ENCODE measurements at regions not wholly inside any gene's neighbourhood (a gene's known extent, or its start where the extent isn't known, plus 50 kb on each side); places are given as distances from the start of the nearest gene placed in this dataset.

GRCh38 chr21:27426196-27426595, 459.3 kb upstream of the ADAMTS5 start:
- ChIA-PET POLR2A (no interaction called here), CTCF (no interaction called here)
- DNase-seq (no peak), ATAC-seq (no peak)
- Histone ChIP-seq H3K9me3 (ENCODE audit: control insufficient read depth in 2 of 3, low read length in 3 of 3) (no peaks in the 10 kb centered on the region), H3K4me3 (ENCODE audit: low read length) (no peak overlapping the region), H3K36me3 (ENCODE audit: control insufficient read depth in 2 of 3, insufficient read depth in 3 of 3, low read length in 3 of 3) (no peaks in the 10 kb centered on the region), H3K27me3 (ENCODE audit: control insufficient read depth in 2 of 2, insufficient read depth in 2 of 2, low read length in 2 of 2) (no peaks in the 10 kb centered on the region), H3K4me1 (ENCODE audit: control insufficient read depth in 2 of 2, insufficient read depth in 2 of 2, low read length in 2 of 2) (no peaks in the 10 kb centered on the region), H3K27ac (ENCODE audit: low read depth, low read length) (no peak overlapping the region)
- Mint-ChIP-seq H3K27me3 (no peaks in the 10 kb centered on the region), H3K36me3 (no peaks in the 10 kb centered on the region), H3K9me3 (peaks cover 0 to 24% (median 4%) of the 10 kb centered on the region in 11 donors), H3K27ac (no peak overlapping the region), H3K4me3 (no peak overlapping the region), H3K4me1 (no peaks in the 10 kb centered on the region)
- intact Hi-C loops (cut with micrococcal nuclease), result no loop called here

GRCh38 chr21:27425574-27425973, 458.7 kb upstream of the ADAMTS5 start:
- DNase-seq (no peak), ATAC-seq (no peak)
- no peaks in the 10 kb centered on the region for H3K4me1 Mint-ChIP-seq
- Histone ChIP-seq H3K4me3 (ENCODE audit: low read length) (no peak overlapping the region), H3K27ac (ENCODE audit: low read depth, low read length) (no peak overlapping the region), H3K4me1 (ENCODE audit: control insufficient read depth in 2 of 2, insufficient read depth in 2 of 2, low read length in 2 of 2) (no peaks in the 10 kb centered on the region), H3K27me3 (ENCODE audit: control insufficient read depth in 2 of 2, insufficient read depth in 2 of 2, low read length in 2 of 2) (no peaks in the 10 kb centered on the region), H3K9me3 (ENCODE audit: control insufficient read depth in 2 of 3, low read length in 3 of 3) (no peaks in the 10 kb centered on the region), H3K36me3 (ENCODE audit: control insufficient read depth in 2 of 3, insufficient read depth in 3 of 3, low read length in 3 of 3) (no peaks in the 10 kb centered on the region)
- no peak overlapping the region for H3K4me3 Mint-ChIP-seq
- POLR2A ChIA-PET, result no interaction called here
- H3K27me3 Mint-ChIP-seq, result no peaks in the 10 kb centered on the region
- peaks cover 0 to 17% (median 3%) of the 10 kb centered on the region in 11 donors for H3K9me3 Mint-ChIP-seq
- CTCF ChIA-PET, result no interaction called here
- no peaks in the 10 kb centered on the region for H3K36me3 Mint-ChIP-seq
- intact Hi-C loops (cut with micrococcal nuclease), result no loop called here
- H3K27ac Mint-ChIP-seq, result peak overlapping the region in 1 of 9 donors; percentile 15

GRCh38 chr21:27425172-27425571, 458.3 kb upstream of the ADAMTS5 start:
- H3K27me3 Mint-ChIP-seq, result no peaks in the 10 kb centered on the region
- H3K4me3 Mint-ChIP-seq, result no peak overlapping the region
- H3K27me3 ChIP-seq (ENCODE audit: control insufficient read depth in 2 of 2, insufficient read depth in 2 of 2, low read length in 2 of 2), result no peaks in the 10 kb centered on the region
- peak overlapping the region in 1 of 9 donors; percentile 15 for H3K27ac Mint-ChIP-seq
- no peak overlapping the region for H3K4me3 ChIP-seq (ENCODE audit: low read length)
- POLR2A ChIA-PET, result no interaction called here
- ATAC-seq (no peak), DNase-seq (no peak)
- CTCF ChIA-PET, result no interaction called here
- H3K4me1 ChIP-seq (ENCODE audit: control insufficient read depth in 2 of 2, insufficient read depth in 2 of 2, low read length in 2 of 2), result no peaks in the 10 kb centered on the region
- H3K36me3 Mint-ChIP-seq, result no peaks in the 10 kb centered on the region
- no peaks in the 10 kb centered on the region for H3K4me1 Mint-ChIP-seq
- intact Hi-C loops (cut with micrococcal nuclease), result no loop called here
- no peaks in the 10 kb centered on the region for H3K9me3 ChIP-seq (ENCODE audit: control insufficient read depth in 2 of 3, low read length in 3 of 3)
- H3K27ac ChIP-seq (ENCODE audit: low read depth, low read length), result no peak overlapping the region
- no peaks in the 10 kb centered on the region for H3K36me3 ChIP-seq (ENCODE audit: control insufficient read depth in 2 of 3, insufficient read depth in 3 of 3, low read length in 3 of 3)
- peaks cover 0 to 16% (median 3%) of the 10 kb centered on the region in 11 donors for H3K9me3 Mint-ChIP-seq

- Mint-ChIP-seq H3K9me3 (peaks cover 0 to 16% (median 3%) of the 10 kb centered on the region in 11 donors), H3K4me1 (no peaks in the 10 kb centered on the region), H3K27me3 (no peaks in the 10 kb centered on the region), H3K4me3 (no peak overlapping the region), H3K27ac (no peak overlapping the region), H3K36me3 (no peaks in the 10 kb centered on the region)
- Histone ChIP-seq H3K4me1 (ENCODE audit: control insufficient read depth in 2 of 2, insufficient read depth in 2 of 2, low read length in 2 of 2) (no peaks in the 10 kb centered on the region), H3K36me3 (ENCODE audit: control insufficient read depth in 2 of 3, insufficient read depth in 3 of 3, low read length in 3 of 3) (no peaks in the 10 kb centered on the region), H3K4me3 (ENCODE audit: low read length) (no peak overlapping the region), H3K9me3 (ENCODE audit: control insufficient read depth in 2 of 3, low read length in 3 of 3) (no peaks in the 10 kb centered on the region), H3K27ac (ENCODE audit: low read depth, low read length) (no peak overlapping the region), H3K27me3 (ENCODE audit: control insufficient read depth in 2 of 2, insufficient read depth in 2 of 2, low read length in 2 of 2) (no peaks in the 10 kb centered on the region)
- ATAC-seq (no peak), DNase-seq (no peak)
- ChIA-PET POLR2A (no interaction called here), CTCF (no interaction called here)
- intact Hi-C loops (cut with micrococcal nuclease), result no loop called here
Observed at GRCh38 chr21:27424601-27425000, 457.7 kb upstream of the ADAMTS5 start.

GRCh38 chr21:27423906-27424595, 457.2 kb upstream of the ADAMTS5 start:
- Histone ChIP-seq H3K9me3 (ENCODE audit: control insufficient read depth in 2 of 3, low read length in 3 of 3) (no peaks in the 10 kb centered on the region), H3K27ac (ENCODE audit: low read depth, low read length) (no peak overlapping the region), H3K4me1 (ENCODE audit: control insufficient read depth in 2 of 2, insufficient read depth in 2 of 2, low read length in 2 of 2) (no peaks in the 10 kb centered on the region), H3K4me3 (ENCODE audit: low read length) (no peak overlapping the region), H3K27me3 (ENCODE audit: control insufficient read depth in 2 of 2, insufficient read depth in 2 of 2, low read length in 2 of 2) (no peaks in the 10 kb centered on the region), H3K36me3 (ENCODE audit: control insufficient read depth in 2 of 3, insufficient read depth in 3 of 3, low read length in 3 of 3) (no peaks in the 10 kb centered on the region)
- Mint-ChIP-seq H3K27ac (peak overlapping the region in 1 of 9 donors; percentile 62), H3K4me1 (no peaks in the 10 kb centered on the region), H3K36me3 (no peaks in the 10 kb centered on the region), H3K4me3 (no peak overlapping the region), H3K9me3 (peaks cover 0 to 16% (median 3%) of the 10 kb centered on the region in 11 donors), H3K27me3 (no peaks in the 10 kb centered on the region)
- POLR2A ChIA-PET, result no interaction called here
- DNase-seq (no peak), ATAC-seq (no peak)
- CTCF ChIA-PET, result no interaction called here
- intact Hi-C loops (cut with micrococcal nuclease), result no loop called here

GRCh38 chr21:27423038-27423437, 456.1 kb upstream of the ADAMTS5 start:
- no peaks in the 10 kb centered on the region for H3K36me3 Mint-ChIP-seq
- Histone ChIP-seq H3K27me3 (ENCODE audit: control insufficient read depth in 2 of 2, insufficient read depth in 2 of 2, low read length in 2 of 2) (no peaks in the 10 kb centered on the region), H3K4me3 (ENCODE audit: low read length) (no peak overlapping the region), H3K9me3 (ENCODE audit: control insufficient read depth in 2 of 3, low read length in 3 of 3) (no peaks in the 10 kb centered on the region), H3K4me1 (ENCODE audit: control insufficient read depth in 2 of 2, insufficient read depth in 2 of 2, low read length in 2 of 2) (no peaks in the 10 kb centered on the region), H3K36me3 (ENCODE audit: control insufficient read depth in 2 of 3, insufficient read depth in 3 of 3, low read length in 3 of 3) (no peaks in the 10 kb centered on the region), H3K27ac (ENCODE audit: low read depth, low read length) (no peak overlapping the region)
- intact Hi-C loops (cut with micrococcal nuclease), result no loop called here
- DNase-seq (no peak), ATAC-seq (no peak)
- H3K27me3 Mint-ChIP-seq, result no peaks in the 10 kb centered on the region
- ChIA-PET POLR2A (no interaction called here), CTCF (no interaction called here)
- no peak overlapping the region for H3K4me3 Mint-ChIP-seq
- no peak overlapping the region for H3K27ac Mint-ChIP-seq
- H3K9me3 Mint-ChIP-seq, result peaks cover 0 to 16% (median 4%) of the 10 kb centered on the region in 11 donors
- H3K4me1 Mint-ChIP-seq, result no peaks in the 10 kb centered on the region

GRCh38 chr21:27422435-27422834, 455.5 kb upstream of the ADAMTS5 start:
- H3K27ac Mint-ChIP-seq, result no peak overlapping the region
- no peaks in the 10 kb centered on the region for H3K27me3 ChIP-seq (ENCODE audit: control insufficient read depth in 2 of 2, insufficient read depth in 2 of 2, low read length in 2 of 2)
- H3K27me3 Mint-ChIP-seq, result no peaks in the 10 kb centered on the region
- CTCF ChIA-PET, result no interaction called here
- no peak overlapping the region for H3K4me3 ChIP-seq (ENCODE audit: low read length)
- H3K9me3 Mint-ChIP-seq, result peaks cover 0 to 16% (median 4%) of the 10 kb centered on the region in 11 donors
- H3K27ac ChIP-seq (ENCODE audit: low read depth, low read length), result no peak overlapping the region
- H3K36me3 Mint-ChIP-seq, result no peaks in the 10 kb centered on the region
- intact Hi-C loops (cut with micrococcal nuclease), result no loop called here
- H3K9me3 ChIP-seq (ENCODE audit: control insufficient read depth in 2 of 3, low read length in 3 of 3), result no peaks in the 10 kb centered on the region
- POLR2A ChIA-PET, result no interaction called here
- ATAC-seq, result no peak
- DNase-seq, result no peak
- H3K36me3 ChIP-seq (ENCODE audit: control insufficient read depth in 2 of 3, insufficient read depth in 3 of 3, low read length in 3 of 3), result no peaks in the 10 kb centered on the region
- no peaks in the 10 kb centered on the region for H3K4me1 Mint-ChIP-seq
- no peaks in the 10 kb centered on the region for H3K4me1 ChIP-seq (ENCODE audit: control insufficient read depth in 2 of 2, insufficient read depth in 2 of 2, low read length in 2 of 2)
- no peak overlapping the region for H3K4me3 Mint-ChIP-seq
